ENCODE measurements at regions not wholly inside any gene's neighbourhood (a gene's known extent, or its start where the extent isn't known, plus 50 kb on each side); places are given as distances from the start of the nearest gene placed in this dataset.

- H3K27me3 ChIP-seq (ENCODE audit: control insufficient read depth, low read length) = no peaks in the 10 kb centered on the region
- H3K9me3 ChIP-seq (ENCODE audit: control insufficient read depth, insufficient read depth, low read length) = no peaks in the 10 kb centered on the region
- peaks cover 2% of the 10 kb centered on the region; the same call in 1 of the 2 replicates for H3K79me2 ChIP-seq (ENCODE audit: control insufficient read depth, low read length)
- peaks cover 63% of the 10 kb centered on the region for H3K4me1 ChIP-seq (ENCODE audit: control insufficient read depth, low read length)
- H3F3A ChIP-seq (ENCODE audit: control insufficient read depth, insufficient read depth) = peaks cover 42% of the 10 kb centered on the region
- H3K36me3 ChIP-seq (ENCODE audit: control insufficient read depth, low read length) = no peaks in the 10 kb centered on the region
- H4K20me1 ChIP-seq (ENCODE audit: control insufficient read depth, insufficient read depth, low read depth, low read length) = no peaks in the 10 kb centered on the region
- no peaks in the 10 kb centered on the region for H3K9me2 ChIP-seq (replicated peaks; ENCODE audit: control insufficient read depth, low read length)
- no peak for TF ChIP-seq EZH2phosphoT487 (IDR thresholded peaks at IDR 0.05; ENCODE audit: borderline replicate concordance, low read length)
- peak overlapping the region; percentile 92 for H3K4me2 ChIP-seq (ENCODE audit: low read length)
- H3K27ac ChIP-seq (ENCODE audit: low read depth, low read length) = peak overlapping the region; percentile 86
- peak overlapping the region; percentile 70 for H3K4me3 ChIP-seq (ENCODE audit: low read length)
Measured at GRCh38 chr20:53872081-53872541, 198.3 kb downstream of the BCAS1 start.

DNA sequence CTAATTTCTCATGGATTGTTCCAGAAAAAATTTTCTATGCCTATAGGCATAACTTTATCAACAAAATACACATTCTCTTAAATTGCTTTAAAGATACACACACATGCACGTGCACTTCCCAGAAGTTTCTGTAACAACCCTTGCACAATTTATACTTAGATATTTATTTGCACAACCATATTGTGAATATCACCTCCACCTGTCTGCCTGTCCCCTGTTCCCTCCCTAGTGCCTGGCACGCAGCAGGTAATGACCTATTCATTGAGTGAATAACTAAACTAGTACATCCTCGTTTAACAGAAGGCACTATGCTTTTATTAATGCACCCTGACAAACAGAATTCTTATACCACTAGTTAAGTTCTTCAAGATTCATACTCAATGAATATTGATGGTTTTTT is 198.9 kb downstream of the BCAS1 start:
- no peaks in the 10 kb centered on the region for H3K27me3 ChIP-seq (ENCODE audit: control insufficient read depth, low read length)
- TF ChIP-seq, protein P1, sequence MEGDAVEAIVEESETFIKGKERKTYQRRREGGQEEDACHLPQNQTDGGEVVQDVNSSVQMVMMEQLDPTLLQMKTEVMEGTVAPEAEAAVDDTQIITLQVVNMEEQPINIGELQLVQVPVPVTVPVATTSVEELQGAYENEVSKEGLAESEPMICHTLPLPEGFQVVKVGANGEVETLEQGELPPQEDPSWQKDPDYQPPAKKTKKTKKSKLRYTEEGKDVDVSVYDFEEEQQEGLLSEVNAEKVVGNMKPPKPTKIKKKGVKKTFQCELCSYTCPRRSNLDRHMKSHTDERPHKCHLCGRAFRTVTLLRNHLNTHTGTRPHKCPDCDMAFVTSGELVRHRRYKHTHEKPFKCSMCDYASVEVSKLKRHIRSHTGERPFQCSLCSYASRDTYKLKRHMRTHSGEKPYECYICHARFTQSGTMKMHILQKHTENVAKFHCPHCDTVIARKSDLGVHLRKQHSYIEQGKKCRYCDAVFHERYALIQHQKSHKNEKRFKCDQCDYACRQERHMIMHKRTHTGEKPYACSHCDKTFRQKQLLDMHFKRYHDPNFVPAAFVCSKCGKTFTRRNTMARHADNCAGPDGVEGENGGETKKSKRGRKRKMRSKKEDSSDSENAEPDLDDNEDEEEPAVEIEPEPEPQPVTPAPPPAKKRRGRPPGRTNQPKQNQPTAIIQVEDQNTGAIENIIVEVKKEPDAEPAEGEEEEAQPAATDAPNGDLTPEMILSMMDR (IDR thresholded peaks at IDR 0.05; ENCODE audit: low read depth, low read length, poor library complexity, severe bottlenecking) = no peak
- TF ChIP-seq EZH2phosphoT487 (IDR thresholded peaks at IDR 0.05; ENCODE audit: borderline replicate concordance, low read length) = no peak
- peaks cover 69% of the 10 kb centered on the region for H3K4me1 ChIP-seq (ENCODE audit: control insufficient read depth, low read length)
- H4K20me1 ChIP-seq (ENCODE audit: control insufficient read depth, insufficient read depth, low read depth, low read length) = no peaks in the 10 kb centered on the region
- H3K27ac ChIP-seq (ENCODE audit: low read depth, low read length) = peak overlapping the region; percentile 86
- H3K4me2 ChIP-seq (ENCODE audit: low read length) = peak overlapping the region; percentile 92
- H3K9me3 ChIP-seq (ENCODE audit: control insufficient read depth, insufficient read depth, low read length) = no peaks in the 10 kb centered on the region
- peaks cover 3% of the 10 kb centered on the region; the same call in 1 of the 2 replicates for H3K79me2 ChIP-seq (ENCODE audit: control insufficient read depth, low read length)
- peaks cover 47% of the 10 kb centered on the region for H3F3A ChIP-seq (ENCODE audit: control insufficient read depth, insufficient read depth)
- peak overlapping the region; percentile 70; the same call in 1 of the 2 replicates for H3K4me3 ChIP-seq (ENCODE audit: low read length)
- no peaks in the 10 kb centered on the region for H3K36me3 ChIP-seq (ENCODE audit: control insufficient read depth, low read length)
- no peaks in the 10 kb centered on the region for H3K9me2 ChIP-seq (replicated peaks; ENCODE audit: control insufficient read depth, low read length)

DNA sequence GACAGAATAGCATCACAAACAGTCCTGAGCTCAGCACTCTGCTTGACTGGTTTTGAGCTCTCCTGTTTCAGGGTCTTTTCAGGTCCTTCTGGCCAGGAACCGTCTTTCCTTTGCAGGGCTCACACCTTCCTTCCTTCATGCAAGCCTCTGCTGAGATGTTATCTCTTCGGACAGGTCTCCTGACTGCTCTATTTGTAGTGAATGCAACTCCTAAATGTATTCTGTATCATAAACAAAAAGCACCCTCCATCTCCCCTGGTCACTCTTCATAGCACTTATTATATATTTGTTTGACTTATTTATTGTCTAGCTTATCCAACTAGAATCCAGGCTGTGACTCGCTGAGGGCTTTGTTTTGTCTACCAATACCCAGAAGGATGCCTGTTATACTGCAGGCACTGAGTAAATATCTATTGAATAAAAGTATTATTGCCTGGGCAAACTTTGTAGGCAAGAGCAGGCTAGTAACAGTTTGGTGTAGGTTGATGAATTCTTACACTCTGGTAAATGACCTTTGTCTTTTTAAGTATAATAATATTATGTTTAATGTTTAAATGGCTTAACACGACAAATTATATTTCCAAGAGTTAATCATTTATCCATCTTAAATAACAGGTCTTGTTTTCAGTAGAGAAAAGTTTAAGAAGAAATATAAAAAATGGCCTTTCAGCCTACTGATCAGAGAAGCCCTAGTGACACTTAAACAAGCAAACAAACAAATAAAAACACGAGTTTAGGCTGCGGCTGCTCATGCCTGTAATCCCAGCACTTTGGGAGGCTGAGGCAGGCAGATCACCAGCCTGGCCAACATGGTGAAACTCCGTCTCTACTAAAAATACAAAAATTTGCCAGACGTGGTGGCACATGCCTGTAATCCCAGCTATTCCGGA is 199.7 kb downstream of the BCAS1 start:
- Histone ChIP-seq H4K20me1 (ENCODE audit: control insufficient read depth, insufficient read depth, low read depth, low read length) (no peaks in the 10 kb centered on the region), H3K36me3 (ENCODE audit: control insufficient read depth, low read length) (no peaks in the 10 kb centered on the region), H3K27me3 (ENCODE audit: control insufficient read depth, low read length) (no peaks in the 10 kb centered on the region), H3K79me2 (ENCODE audit: control insufficient read depth, low read length) (peaks cover 8% of the 10 kb centered on the region; the same call in 1 of the 2 replicates), H3K9me2 (replicated peaks; ENCODE audit: control insufficient read depth, low read length) (no peaks in the 10 kb centered on the region), H3K4me1 (ENCODE audit: control insufficient read depth, low read length) (peaks cover 78% of the 10 kb centered on the region), H3K27ac (ENCODE audit: low read depth, low read length) (peak overlapping the region; percentile 61), H3K4me3 (ENCODE audit: low read length) (no peak overlapping the region), H3K9me3 (ENCODE audit: control insufficient read depth, insufficient read depth, low read length) (no peaks in the 10 kb centered on the region), H3K4me2 (ENCODE audit: low read length) (peak overlapping the region; percentile 53), H3F3A (ENCODE audit: control insufficient read depth, insufficient read depth) (peaks cover 48% of the 10 kb centered on the region)
- TF ChIP-seq EZH2phosphoT487 (IDR thresholded peaks at IDR 0.05; ENCODE audit: borderline replicate concordance, low read length) = no peak
- TF ChIP-seq, protein P1 (IDR thresholded peaks at IDR 0.05; ENCODE audit: low read depth, low read length, poor library complexity, severe bottlenecking) = no peak

All from DOHH2 (cell line).